GM12892 (cell line): ENCODE measurements at regions not wholly inside any gene's neighbourhood (a gene's known extent, or its start where the extent isn't known, plus 50 kb on each side); places are given as distances from the start of the nearest gene placed in this dataset.

Source experiments
- DNase-seq: peaks from one replicate; pipeline ENCODE4 v3.0.0; 2011; ENCODE audit not compliant: insufficient read length
- FAIRE-seq: peaks from 2 replicates; lab custom pipeline; 2011; peaks lifted over from hg19 to GRCh38; lab: Jason Lieb, UNC
- POLR2A ChIP-seq: IDR thresholded peaks from 2 replicates; pipeline ENCODE4 v1.6.1; 2011; ENCODE audit warnings: low read depth, low read length, control low read depth
- POLR2AphosphoS5 ChIP-seq: IDR thresholded peaks from 2 replicates; pipeline ENCODE4 v1.6.1; 2011; ENCODE audit warnings: low read depth, low read length, control low read depth
- TAF1 ChIP-seq: IDR thresholded peaks from 2 replicates; pipeline ENCODE4 v1.6.1; 2011; ENCODE audit warnings: low read depth, mild to moderate bottlenecking, control low read depth, low read length, borderline replicate concordance

GRCh38 chr16:16904601-16905000 is 525.7 kb downstream of the NPIPA7 start:
- no peak for DNase-seq
- TF ChIP-seq POLR2A, result no peak
- no peak for TF ChIP-seq TAF1
- TF ChIP-seq POLR2AphosphoS5, result no peak
- no peak for FAIRE-seq

- FAIRE-seq (no peak), DNase-seq (no peak)
- TF ChIP-seq TAF1, result no peak
- TF ChIP-seq POLR2AphosphoS5, result no peak
- no peak for TF ChIP-seq POLR2A
Observed at GRCh38 chr16:16905850-16906249, 526.9 kb downstream of the NPIPA7 start.

- no peak for FAIRE-seq
- TF ChIP-seq TAF1 (no peak), POLR2A (no peak), POLR2AphosphoS5 (no peak)
Observed at GRCh38 chr16:16907089-16907488, 528.1 kb downstream of the NPIPA7 start.

GRCh38 chr16:16908077-16908476 is 529.1 kb downstream of the NPIPA7 start:
- DNase-seq, result no peak
- TF ChIP-seq TAF1 (no peak), POLR2AphosphoS5 (no peak), POLR2A (no peak)
- FAIRE-seq, result no peak

More at GRCh38 chr16:16907089-16907488, 528.1 kb downstream of the NPIPA7 start:
- DNase-seq, result no peak

- no peak for TF ChIP-seq POLR2A
- no peak for TF ChIP-seq TAF1
- no peak for TF ChIP-seq POLR2AphosphoS5
- FAIRE-seq (no peak), DNase-seq (no peak)
Observed at GRCh38 chr16:16909126-16909525, 530.2 kb downstream of the NPIPA7 start.

- DNase-seq (no peak), FAIRE-seq (no peak)
- TF ChIP-seq POLR2A (no peak), POLR2AphosphoS5 (no peak), TAF1 (no peak)
Observed at GRCh38 chr16:16910666-16911065, 531.7 kb downstream of the NPIPA7 start.

- TF ChIP-seq POLR2AphosphoS5 (no peak), TAF1 (no peak), POLR2A (no peak)
- no peak for FAIRE-seq
- DNase-seq, result no peak
Observed at GRCh38 chr16:16915771-16916170, 536.8 kb downstream of the NPIPA7 start.

- DNase-seq (no peak), FAIRE-seq (no peak)
- TF ChIP-seq POLR2A (no peak), TAF1 (no peak), POLR2AphosphoS5 (no peak)
Observed at GRCh38 chr16:16917191-16917785, 538.3 kb downstream of the NPIPA7 start.

- DNase-seq (no peak), FAIRE-seq (no peak)
- TF ChIP-seq POLR2AphosphoS5 (no peak), TAF1 (no peak), POLR2A (no peak)
Observed at GRCh38 chr16:16923479-16923878, 544.5 kb downstream of the NPIPA7 start.

GRCh38 chr16:16924613-16925012 is 545.7 kb downstream of the NPIPA7 start:
- FAIRE-seq (no peak), DNase-seq (no peak)
- TF ChIP-seq TAF1, result no peak
- TF ChIP-seq POLR2AphosphoS5, result no peak

- no peak for TF ChIP-seq POLR2A
- no peak for TF ChIP-seq TAF1
- TF ChIP-seq POLR2AphosphoS5, result no peak
- FAIRE-seq (no peak), DNase-seq (no peak)
Observed at GRCh38 chr16:16925432-16925831, 545.3 kb downstream of the XYLT1 start.

GRCh38 chr16:16928532-16929109 is 542.1 kb downstream of the XYLT1 start:
- FAIRE-seq (no peak), DNase-seq (no peak)
- no peak for TF ChIP-seq TAF1
- no peak for TF ChIP-seq POLR2A
- no peak for TF ChIP-seq POLR2AphosphoS5
